DMS53 treated with DMSO at 0.1 percent for 48 hours (cell line): ENCODE measurements at regions not wholly inside any gene's neighbourhood (a gene's known extent, or its start where the extent isn't known, plus 50 kb on each side); places are given as distances from the start of the nearest gene placed in this dataset.
"Not testable (repeated sequence)": the region's sequence is repeated elsewhere in the genome, so short reads cannot be mapped to it uniquely, and the experiment has no call there.

Experiments
- DNase-seq: peaks from one replicate; lab custom pipeline; 2025; ENCODE audit not compliant: unreplicated experiment; lab: John Stamatoyannopoulos, UW

DNA sequence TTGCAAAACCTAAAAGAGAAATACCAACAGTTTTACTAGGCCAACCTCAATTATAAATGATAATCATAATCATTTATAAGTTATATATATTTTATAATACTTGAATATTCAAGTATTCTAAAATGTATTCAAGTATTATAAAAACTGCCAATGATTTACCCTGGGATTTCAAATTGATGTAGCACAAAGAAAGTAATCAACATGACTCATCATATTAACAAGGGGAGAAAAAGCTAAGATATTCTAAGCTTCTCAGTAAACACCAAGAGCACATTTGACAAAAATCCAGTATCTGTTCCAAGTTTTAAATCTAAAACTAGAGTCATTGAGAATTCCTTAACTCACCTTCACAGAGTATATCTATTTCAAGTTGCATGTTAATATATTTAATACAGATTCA, 56.1 kb downstream of the CAPZA3 start:
- DNase-seq: no peak

DNA sequence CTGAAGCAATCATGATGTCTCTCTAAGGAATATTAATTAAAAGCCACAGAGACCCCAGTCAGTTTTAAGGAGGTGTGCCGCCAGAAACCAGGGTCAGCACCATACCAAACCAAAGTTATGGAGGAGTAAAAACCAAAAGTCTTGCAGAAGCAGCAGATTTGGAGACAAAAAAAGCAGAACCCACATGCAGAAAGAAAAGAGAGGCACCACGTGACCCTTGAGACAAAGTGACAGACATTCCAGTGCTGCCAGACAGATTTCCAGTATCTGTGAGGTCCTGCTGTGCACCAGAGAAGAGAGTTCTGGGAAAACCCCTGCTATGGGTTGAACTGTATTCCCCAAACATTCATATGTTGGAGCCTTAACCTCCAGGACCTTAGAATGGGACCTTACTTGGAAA, 59.7 kb downstream of the CAPZA3 start:
- no peak for DNase-seq

DNA sequence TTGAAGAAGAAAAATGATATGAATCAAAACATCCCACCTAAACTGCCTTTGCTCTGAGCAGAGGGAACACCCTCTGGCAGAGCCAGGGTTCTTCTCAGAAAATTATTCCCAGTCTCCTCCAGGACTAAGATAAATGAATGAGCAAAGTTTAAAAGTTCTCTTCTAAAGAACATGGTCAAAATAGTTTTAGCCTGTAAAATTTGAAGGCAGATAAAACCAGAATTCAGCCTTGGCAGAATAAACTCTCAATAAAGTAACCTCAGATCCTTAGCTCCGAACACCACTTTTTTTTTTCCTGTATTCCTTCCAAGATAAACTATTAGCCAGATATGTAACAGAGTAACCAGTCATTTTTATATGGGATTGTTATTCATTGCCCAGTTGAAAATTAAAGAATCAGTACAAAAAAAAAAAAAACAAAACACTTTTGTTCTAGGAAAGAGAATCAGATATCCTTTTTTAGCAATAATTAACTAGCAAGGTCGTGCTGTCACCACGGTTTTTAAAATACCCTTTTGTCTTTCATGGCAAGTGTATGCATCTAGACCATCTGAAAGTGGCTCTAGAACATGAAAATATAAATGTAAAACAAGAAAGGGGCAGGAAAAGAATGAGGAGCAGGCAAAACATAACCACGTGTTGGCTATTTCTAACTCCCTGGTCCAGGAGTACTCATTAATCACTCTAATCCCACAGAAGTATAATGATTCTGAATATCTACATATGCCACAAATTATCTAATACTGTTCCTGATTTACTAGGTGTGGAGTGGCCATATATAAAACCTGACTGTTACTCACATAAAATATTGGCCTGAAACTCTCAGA, 60.8 kb downstream of the CAPZA3 start:
- no peak for DNase-seq

DNA sequence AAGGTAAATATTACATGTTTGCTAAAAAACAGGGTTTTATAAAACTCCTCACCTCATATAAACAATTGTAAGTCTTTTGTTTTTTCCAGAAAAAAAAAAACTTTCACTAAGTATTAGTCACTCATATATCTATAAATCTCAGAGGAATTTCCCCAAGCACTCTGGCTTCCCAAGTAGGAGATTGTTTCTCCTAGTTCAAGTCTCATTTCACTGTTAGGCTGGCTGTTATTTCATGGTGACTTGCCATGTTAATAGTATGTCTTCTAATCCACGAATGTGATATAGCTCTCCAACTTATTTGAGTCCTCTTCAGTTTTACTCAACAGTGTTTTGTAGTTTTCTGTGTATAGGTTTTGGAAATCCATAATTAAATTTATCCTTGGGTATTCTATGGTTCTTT, 61.6 kb downstream of the CAPZA3 start:
- no peak for DNase-seq

DNA sequence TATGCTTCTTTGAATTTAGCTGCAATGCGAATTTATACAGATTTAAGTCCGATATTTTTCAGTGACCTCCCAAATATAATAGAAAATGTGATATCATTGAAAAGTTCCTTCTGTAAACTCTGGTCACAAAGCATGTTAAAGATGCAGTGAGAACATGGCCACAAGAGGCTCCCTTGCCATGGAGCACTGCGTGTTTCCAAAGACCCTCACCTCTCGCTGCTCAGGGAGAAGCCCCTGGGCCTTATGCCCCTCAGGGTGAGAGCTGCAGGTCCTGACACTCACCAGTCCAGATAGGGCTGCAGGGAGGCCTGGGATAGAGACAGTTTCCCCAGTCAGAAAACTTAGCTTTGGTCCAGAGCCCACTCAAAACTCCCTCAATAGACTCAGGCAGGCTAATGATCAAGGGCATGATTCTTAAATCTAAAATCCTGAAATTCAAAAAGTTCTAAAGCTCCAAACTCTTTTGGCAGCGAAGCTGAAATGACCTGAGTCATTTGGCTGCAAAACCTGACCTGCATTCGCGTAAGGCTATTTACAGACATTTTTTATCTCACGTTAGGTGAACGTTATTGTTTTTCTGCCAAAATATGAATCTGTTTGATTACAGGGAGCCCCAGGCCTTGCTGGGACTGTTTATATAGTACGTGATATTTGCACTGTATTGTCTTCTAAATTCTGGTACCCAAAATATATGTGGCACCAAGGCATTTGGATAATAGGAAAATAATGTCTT, 67.8 kb downstream of the CAPZA3 start:
- DNase-seq: no peak

DNA sequence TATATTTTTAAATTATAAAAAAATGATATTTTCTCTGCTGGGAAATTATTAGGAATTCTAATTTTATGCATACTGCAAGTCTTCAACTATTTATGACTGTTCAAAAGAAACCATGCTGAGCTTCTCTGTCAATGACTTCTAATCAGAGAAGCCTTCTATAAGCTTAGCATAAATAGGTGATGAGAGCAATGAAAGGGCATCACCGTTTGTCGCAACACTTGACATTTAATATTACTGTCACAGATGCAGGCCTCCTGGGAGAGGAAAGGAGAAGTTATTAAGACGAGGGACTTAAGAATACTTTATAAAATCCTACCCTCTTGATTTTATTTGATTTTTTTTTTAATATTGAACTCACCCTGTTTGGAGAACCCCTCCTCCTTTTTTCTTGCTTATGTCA, 69.8 kb downstream of the CAPZA3 start:
- DNase-seq: no peak

DNA sequence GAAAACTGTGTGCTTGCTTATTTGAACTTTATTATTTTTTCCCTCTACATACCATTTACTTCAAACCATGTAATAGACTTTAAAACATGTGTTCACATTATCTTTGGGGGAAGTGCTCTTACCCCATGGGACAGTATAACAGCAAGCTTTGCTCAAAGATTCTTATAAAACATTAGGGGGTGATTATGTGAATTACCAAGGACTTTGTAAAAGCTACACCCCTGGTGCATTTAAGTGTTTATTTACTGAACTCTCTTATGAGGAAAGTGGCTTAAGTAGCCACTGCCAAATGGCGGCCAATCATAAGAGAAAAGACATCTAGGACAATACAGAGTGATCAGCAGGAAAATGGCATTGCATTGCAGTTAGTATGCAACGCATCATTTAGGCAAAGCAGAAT, 70.3 kb downstream of the CAPZA3 start:
- no peak for DNase-seq

DNA sequence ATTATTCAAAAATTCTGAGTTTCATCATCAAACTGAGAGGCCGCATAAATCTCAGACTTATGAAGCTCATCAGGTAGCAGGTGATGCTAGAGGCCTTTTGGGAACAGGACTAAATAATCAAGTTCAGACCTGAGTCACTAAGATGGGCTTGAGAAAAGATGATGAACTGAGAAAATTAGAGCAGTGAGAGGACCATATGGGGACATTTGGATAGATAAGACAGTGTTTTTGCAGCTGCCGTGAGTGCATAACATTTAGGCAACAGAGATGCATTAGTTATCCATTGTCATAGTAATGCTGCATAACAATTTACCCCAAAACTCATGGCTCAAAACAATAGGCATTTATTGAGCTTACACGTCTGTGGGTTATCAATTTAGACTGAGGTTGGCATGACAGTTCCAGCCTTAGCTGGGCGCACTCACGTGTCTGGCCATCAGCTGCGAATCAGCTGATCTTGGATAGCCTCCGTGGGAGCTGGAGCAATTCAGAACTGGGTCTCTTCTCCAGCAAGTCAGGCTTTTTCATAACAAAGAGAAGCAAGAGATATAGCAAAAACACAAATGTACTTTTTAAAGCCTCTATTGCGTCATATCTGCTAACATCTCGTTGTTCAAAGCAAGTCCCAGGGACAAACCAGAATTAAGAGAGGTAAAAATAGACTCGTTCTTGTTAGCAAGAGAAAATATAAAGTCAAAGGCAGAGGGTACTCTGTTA, 72.8 kb downstream of the CAPZA3 start:
- no peak for DNase-seq

DNA sequence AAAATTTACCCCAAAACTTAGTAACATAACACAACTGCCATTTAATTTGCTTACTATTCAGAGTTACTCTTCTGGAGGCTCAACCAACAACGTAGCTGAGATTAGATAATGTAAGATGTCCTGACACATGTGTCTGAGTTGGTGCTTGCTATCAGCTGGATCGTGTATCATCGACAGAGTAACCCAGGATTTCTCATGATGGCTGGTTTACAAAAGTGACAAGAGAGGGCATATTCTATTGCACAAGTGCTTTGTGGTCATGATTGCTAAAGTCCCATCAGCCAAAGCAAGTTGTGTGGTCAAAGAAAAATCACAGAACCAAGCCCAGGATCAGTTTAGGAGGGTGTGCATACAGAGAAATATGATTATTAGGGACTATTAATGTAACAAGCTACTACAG, 73.4 kb downstream of the CAPZA3 start:
- no peak for DNase-seq

DNA sequence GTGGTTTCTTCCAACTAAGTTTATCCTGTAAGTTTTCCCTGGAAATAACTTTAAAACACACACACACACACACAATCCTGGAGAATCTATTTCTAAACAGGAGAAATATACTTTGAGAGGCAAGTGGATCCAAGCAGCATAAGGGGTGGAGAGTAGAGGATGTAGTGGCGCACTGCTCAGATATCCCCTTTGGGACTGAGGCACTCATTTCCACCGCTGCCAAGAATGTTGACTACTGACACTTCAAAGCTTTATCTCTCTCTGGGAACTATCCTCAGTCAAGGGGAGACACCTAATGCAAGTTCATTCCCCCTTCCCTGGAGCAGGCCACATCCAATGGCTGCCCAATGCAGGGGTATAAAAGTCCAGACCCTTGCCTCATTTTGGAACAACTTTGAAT, 75.8 kb downstream of the CAPZA3 start:
- DNase-seq: no peak

DNA sequence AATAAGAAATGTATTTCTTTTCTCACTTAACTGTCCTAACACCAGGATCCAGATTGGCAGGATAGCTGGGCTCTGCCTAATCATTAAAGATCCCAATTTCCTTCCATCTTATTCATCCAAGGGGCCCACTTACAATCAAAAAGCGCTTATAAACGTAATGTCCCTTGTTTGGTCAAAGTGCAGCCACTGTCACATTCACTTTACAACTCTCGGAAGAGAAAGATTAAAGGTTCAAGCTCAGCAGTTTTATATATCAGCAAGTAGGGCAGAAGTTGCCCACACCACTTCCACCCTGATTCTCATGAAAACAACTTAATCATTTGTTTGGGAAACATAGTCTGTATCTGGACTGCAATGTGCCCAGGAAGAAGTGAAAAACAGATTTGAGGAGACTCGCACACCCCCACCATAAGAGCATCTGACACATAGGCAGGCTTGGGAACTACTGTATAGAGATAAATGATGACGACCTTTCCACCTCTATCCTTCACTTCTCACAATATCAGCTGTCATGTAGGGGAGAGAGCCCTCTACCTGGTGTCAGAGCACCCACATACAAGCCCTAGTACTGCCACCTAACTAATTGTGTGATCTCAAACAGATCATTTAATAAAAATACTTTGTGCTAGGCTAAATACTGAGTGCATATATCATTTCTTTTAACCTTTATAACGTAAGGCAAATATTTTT, 80.8 kb downstream of the CAPZA3 start:
- DNase-seq: no peak

DNA sequence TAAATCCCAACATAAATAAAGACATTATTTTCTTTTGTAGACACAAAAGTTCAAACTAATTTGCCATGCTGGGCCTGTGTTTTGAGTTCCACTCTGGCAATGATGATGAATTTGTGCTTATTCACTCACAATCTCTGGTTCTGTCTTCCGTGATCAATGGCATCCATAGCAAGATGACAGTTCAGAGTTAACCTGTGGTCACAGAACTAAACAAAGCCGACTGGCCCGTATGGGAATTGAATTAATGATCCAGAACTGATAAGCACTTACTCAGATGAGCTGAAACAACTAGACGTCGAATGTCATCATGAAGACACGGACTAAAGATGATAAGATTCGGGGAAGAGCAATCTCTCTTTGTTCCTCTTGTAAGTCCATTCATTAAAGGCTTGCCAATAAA, 81.6 kb downstream of the CAPZA3 start:
- DNase-seq: no peak

DNA sequence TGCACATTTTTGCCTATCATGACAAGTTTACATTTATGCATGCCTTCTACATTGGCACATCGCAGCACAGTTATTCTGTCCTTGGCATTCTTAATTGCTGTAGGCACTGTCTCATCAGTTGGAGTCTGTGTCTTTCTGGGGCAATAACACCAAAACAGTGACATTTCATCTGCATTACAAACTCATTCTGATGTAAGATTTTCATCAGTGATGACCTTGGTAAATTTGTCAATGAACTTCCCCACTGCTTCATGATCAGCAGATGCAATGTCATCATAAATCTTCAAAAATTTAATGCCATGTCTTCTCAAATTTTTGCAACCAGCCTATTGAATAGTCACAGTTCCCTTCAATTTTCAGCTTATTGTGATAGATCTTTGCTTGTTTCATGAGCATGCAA, 85.5 kb downstream of the CAPZA3 start:
- no peak for DNase-seq

DNA sequence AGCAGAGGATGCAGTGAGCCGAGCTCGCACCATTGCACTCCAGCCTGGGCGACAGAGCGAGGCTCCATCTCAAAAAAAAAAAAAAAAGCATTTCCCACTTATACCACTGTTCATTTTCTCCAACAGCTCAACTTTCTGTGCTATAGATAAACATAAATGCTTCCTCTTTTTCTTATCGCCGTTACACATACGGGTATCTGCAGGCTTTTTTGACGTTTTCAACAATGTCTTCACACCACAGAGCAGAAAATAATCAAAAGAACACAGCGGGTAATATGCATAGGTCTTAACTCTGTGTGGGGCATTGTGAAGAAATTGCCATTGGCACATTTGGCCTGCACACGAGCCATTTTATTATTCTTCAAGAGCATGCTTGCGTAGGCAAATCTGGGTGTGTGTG, 86.4 kb downstream of the CAPZA3 start:
- DNase-seq: no peak

DNA sequence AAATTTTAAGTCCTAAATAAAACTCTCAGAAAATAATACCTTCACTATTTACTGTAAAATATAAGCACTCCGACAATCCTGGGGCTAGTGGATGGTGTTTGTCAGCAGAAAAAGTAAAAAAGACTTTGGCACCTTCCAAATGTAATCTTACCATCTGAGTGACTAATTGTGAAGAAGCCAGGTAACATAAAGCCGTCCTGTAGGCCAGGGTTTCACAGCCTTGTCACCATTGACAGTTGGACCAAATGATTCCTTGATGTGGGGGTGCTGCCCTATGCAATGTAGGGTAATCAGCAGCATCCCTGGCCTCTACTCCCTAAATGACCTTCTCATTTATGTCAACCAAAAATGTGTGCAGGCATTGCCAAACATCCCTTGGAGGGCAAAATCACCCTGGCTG, 87.2 kb downstream of the CAPZA3 start:
- DNase-seq: no peak

DNA sequence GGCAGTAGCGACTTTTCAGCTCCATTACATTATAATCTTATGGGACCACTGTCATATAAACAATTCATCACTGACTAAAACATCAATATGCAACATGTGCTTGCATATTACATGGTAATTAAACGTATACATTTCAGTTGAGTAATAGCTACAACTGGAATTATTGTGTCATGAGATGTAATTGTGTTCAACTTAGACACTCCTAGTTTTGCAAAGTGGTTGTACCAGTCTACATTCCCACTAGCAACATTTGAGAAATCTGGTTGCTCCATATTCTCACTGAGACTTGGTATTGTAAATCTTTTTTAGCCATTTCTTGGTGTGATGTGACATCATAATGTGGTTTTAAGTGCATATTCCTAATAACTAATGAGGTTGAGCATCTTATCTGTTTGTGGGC, 90.0 kb downstream of the CAPZA3 start:
- no peak for DNase-seq

DNA sequence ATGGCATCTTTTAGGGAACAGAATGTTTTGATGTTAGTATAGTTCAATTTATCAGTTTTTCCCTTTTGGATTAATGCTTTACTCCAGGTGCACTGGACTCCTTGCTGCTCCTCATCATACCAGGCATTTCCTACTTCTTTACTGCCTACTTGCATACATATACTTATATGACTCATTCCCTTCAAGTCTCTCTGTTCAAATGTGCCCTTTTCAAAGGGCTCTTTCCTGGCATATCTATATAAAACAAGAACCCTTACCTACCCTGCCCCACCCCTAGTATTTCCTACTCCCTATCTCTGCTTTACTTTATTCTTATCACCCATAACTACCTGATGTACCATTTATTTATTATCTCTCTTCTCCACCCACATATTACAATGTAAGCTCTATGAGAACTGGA, 90.6 kb downstream of the CAPZA3 start:
- no peak for DNase-seq

DNA sequence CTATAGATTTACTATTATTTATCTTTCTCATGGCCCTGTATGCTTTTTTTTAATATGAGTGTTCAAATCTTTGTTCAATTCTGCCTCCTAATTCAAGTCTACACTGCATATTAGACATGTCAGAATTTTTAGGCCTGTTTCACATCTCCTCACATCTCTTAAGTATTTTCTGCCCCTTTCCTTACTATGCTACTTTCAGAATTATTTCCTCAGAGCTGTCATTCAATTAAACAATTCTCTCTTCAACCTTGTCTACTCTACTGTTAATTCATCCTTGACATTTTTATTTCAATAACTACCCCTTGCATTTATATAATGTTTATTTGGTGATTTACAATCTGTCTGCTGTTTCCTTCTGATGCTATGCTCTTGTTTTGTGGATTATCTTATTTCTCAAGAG, 91.1 kb downstream of the CAPZA3 start:
- no peak for DNase-seq

DNA sequence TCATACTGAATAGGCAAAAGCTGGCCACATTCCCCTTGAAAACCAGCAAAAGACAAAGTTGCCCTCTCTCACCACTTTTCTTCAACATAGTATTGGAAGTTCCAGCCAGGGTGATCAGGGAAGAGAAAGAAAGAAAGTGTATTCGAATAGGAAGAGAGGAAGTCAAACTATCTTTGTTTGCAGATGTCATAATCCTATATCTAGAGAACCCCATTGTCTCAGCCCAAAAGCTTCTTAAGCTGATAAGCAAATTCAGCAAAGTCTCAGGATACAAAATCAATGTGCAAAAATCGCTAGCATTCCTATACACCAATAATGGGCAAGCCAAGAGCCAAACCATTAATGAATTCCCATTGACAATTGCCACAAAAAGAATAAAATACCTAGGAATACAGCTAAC, 95.0 kb downstream of the CAPZA3 start:
- not testable (repeated sequence) for DNase-seq

DNA sequence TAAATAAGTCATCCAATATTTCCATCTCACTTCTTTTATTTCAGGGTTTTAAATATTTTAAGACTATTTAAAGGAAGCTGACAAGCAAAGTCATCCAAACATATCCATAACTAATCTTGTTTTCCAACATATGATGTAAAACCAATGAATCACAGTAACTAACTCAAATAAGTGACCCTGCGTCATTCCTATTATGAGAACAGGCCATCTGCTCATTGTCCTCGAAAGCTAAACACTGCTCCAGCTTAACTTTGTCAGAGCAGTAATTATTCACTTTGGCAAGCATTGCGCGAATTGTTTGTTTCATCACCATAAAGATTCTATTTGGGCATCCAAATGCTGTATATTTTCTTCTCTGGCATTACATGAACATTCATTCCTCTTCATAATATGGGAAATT, 99.1 kb downstream of the CAPZA3 start:
- no peak for DNase-seq

DNA sequence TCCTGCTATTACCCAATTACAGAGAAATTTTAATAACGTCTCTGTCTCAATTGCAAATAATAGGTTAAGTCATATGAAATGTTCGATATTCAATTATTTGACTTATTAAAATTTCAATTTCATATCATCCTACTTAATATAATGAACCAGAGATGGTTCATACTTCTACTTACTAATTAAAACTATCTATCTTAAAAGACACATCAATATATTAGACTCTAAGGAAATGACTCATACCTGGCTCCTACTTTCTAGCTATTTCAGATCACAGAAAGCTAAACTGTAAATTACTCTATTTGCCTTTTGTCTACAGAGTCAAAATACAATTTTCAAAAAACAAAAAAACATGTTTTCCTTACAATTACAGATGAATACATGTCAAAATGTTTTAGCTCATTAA, 99.6 kb downstream of the CAPZA3 start:
- no peak for DNase-seq
